ENCODE measurements at regions not wholly inside any gene's neighbourhood (a gene's known extent, or its start where the extent isn't known, plus 50 kb on each side); places are given as distances from the start of the nearest gene placed in this dataset.

- TF ChIP-seq EZH2phosphoT487 (IDR thresholded peaks at IDR 0.05; ENCODE audit: borderline replicate concordance) (no peak), SP1 (IDR thresholded peaks at IDR 0.05; ENCODE audit: low read depth) (no peak), POLR2AphosphoS5 (IDR thresholded peaks at IDR 0.05; ENCODE audit: low read depth, low read length) (no peak), EZH2 (IDR thresholded peaks at IDR 0.05) (no peak), POLR2A (IDR thresholded peaks at IDR 0.05; ENCODE audit: borderline replicate concordance, extremely low read depth, insufficient read depth, insufficient read length) (no peak), YY1 (IDR thresholded peaks at IDR 0.05; ENCODE audit: extremely low read depth, insufficient replicate concordance, low read depth, low read length) (no peak), RAD21 (IDR thresholded peaks at IDR 0.05; ENCODE audit: low read depth) (no peak)
- TF ChIP-seq, protein P1, sequence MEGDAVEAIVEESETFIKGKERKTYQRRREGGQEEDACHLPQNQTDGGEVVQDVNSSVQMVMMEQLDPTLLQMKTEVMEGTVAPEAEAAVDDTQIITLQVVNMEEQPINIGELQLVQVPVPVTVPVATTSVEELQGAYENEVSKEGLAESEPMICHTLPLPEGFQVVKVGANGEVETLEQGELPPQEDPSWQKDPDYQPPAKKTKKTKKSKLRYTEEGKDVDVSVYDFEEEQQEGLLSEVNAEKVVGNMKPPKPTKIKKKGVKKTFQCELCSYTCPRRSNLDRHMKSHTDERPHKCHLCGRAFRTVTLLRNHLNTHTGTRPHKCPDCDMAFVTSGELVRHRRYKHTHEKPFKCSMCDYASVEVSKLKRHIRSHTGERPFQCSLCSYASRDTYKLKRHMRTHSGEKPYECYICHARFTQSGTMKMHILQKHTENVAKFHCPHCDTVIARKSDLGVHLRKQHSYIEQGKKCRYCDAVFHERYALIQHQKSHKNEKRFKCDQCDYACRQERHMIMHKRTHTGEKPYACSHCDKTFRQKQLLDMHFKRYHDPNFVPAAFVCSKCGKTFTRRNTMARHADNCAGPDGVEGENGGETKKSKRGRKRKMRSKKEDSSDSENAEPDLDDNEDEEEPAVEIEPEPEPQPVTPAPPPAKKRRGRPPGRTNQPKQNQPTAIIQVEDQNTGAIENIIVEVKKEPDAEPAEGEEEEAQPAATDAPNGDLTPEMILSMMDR (IDR thresholded peaks at IDR 0.05 in 2 of 3, conservative IDR thresholded peaks at IDR 0.05 in 1 of 3; ENCODE audit: borderline replicate concordance in 1 of 3, insufficient read depth in 1 of 3, low read depth in 2 of 3, low read length in 2 of 3): no peak
Measured at GRCh38 chr6:113736978-113737377, 120.2 kb upstream of the MARCKS start.
